HG02610 (cell line): ENCODE measurements at regions not wholly inside any gene's neighbourhood (a gene's known extent, or its start where the extent isn't known, plus 50 kb on each side); places are given as distances from the start of the nearest gene placed in this dataset.

ENCODE experiments used
- ATAC-seq: cut with Tn5 transposase; IDR thresholded peaks from one replicate; pipeline ENCODE4 v1.9.1; 2021; ENCODE audit warnings: mild to moderate bottlenecking, moderate library complexity; ENCODE audit not compliant: unreplicated experiment

DNA sequence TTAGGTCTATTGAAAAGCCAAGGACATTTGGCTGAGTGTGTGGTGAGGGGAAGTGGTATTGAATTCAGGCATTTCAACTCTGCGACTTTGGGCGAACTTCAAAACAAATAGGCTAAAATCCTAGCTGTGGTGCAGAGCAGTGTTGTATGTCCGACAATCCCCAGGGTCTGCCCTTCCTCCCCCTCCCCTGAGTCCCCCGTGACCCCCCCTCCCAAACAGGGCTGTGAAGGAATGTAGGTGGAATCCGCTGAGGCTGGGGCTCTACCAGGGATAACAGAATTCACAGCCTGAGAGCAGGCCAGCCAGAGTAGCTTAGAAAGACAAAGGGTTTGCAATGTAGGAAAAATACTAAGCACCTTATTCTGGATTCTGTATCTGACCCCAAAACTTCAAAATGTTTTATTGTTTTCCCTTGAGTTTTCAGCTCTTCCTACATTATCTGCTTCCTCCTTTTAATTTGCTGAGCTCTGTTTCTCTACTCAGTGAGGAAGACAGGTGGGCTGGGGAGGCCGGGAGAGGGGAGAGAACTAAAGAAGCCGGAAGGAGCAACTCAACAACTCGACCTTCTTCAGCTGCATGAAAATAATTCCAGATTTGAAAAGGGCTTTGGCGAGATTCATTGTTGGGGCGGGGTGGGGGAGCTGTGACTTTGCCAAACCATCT, 315.2 kb downstream of the BLID start:
- no peak for ATAC-seq

DNA sequence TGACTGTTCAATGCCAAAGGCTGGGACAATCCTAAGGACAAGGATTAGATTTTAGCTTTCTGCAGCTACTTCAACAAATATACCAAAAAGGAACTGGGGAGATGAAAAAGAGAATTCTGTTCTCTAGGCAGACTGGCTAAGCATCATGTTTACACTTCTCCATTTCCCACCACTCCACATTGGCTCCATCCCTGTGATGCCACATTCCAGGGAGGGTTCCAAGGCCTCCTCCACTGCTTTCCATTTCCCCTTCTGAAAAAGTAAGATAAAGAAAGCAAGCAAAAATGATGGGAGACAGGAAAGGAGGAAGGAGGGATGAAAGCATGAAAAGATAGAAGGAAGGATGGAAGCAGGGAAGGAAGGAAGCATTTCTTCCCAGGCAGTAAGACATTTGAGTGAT, 315.8 kb downstream of the BLID start:
- ATAC-seq = no peak

DNA sequence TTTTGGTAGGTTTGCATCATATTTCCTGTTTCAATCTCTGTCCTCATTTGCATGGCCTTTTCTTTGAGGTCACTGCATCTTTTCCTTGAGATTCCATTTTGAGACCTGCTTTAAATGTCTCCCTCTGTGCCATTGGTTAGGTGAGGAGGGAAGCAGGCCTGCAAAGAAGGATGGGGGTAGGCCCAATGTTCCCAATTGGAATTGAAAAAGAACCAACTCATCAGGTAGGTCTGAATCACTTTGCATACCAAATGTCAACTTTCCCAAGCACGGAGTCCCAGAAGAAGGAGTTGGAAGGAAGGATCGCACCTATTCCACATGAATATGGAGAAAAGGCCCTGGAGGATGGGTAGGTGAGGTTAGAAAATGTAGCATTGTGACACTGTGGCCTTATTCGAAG, 318.5 kb downstream of the BLID start:
- no peak for ATAC-seq

DNA sequence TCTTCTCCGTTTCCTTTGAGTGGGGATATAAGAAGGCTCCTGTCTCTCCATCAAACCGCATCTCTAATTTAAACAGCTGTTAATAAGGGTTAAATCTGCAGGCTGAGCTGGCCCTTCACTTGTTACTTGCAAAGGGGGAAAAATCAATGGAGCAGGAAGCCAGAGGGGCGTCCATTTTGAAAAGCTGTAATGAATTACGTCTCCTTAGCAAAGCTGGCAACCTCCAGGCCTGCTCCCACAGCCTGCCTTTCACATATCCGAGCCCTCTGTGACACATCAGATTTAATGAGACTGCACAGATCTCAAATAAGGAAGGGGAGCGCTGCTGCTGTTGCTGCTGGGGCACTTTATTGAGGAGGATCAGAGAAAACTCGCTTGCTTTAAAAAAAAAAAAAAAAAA, 320.8 kb downstream of the BLID start:
- no peak for ATAC-seq

DNA sequence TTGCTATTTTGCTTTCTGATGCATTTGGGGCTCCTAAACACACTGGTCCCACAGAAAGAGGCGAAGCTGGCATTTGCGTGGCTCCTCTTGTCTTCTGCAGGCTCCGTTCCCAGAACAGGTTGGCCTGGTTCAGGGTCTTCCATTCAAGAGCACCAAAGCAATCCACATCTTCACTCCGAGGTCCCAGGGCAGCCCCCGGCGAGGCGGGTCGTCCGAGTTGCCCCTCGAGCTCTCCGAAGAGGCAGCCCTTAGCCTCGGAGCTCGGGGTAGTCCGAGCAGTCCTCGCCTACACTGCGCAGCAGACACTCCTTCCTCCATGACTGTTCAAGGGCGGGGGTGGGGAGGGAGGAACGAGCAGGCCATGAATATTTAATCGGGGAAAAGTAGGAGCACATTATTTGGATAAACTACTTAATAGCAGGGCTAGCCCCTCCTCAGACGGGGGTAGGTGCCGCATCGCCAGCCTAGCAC, 321.3 kb downstream of the BLID start:
- ATAC-seq = no peak

DNA sequence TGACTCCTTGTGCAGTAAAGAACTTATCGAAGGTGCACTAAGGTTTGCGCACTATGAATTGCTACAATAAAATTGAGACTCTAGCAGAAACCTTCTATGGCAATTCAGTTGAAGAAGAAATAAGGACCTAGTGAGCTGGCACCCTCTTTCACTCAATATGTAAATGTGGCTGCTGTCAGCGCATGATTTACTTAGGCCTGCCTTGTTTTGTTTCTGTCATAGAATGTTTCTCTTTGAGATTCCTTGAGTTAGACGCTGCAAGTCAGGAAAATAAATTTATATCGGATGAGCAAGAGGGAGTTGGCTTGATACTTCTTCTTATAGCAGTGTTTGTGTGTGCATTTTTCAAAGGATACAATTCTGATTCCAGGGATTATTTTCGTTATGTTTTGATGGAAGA, 322.1 kb downstream of the BLID start:
- ATAC-seq = no peak

DNA sequence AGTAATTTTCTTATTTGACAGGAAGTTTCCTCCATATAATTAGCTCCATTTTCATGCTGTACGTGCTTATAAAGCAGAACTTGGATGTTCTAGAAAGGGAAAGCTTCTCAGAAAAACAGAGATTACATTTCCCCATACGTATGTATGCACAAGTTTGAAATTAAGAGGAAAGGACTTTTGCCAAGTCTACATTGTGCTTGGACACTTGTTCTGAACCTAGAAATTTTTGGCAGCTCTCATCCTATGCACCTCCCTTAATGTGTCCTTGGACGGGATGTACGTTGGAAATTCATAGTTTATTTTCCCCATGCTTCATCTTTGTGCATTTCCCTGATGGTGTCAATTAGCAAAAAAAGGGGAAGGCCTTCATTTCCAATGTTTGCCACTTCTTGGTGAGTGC, 322.7 kb downstream of the BLID start:
- ATAC-seq = no peak

DNA sequence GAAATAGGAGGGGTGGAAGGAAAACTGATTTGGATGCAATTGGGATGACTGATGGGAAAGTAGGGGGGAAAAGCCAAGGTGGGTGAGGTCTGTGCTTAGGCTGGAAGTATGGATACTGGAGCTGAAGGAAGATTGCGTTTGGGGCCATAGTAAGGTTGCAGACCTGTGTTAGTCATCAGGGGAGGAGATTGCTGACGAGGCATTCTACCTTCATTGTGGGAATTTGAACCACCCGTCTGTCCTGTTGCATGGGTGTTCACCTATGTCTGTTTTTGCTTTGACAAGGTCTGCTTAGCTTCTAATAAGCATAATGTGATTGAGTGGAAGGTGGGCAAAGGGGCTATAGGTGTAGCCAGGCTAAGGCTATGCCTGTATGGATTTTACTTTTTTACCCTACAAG, 323.8 kb downstream of the BLID start:
- ATAC-seq = no peak

DNA sequence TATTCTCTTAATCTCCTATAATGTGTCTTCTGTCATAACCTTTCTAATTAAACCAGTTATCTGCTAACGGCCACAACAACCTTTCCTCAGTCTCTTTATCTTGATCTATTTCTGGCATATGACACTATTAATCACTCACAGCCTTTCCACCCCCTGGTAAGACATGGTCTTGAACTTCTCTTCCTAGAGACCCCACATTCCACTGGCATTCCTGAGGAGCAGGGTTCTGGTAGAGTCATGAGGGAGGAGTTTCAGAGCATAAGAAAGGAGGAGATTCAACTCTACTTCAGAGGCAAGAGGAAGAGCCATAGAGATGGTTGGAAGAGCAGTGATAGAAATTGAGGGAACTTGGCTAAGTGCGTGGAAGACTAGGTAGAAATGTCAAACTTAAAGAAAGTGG, 325.6 kb downstream of the BLID start:
- ATAC-seq = no peak

DNA sequence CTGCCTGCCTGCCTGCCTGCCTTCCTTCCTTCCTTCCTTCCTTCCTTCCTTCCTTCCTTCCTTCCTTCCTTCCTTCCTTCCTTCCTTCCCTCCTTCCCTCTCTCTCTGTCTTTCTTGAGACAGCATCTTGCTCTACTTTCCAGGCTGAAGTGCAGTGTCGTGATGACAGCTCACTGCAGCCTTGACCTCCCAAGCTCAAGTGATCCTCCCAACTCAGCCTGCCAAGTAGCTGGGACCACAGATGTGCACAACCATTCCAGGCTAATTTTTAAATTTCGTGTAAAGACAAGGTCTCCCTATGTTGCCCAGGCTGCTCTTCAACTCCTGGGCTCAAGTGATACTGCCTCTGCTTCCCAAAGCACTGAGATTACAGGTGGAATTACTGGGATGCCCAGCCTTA, 328.2 kb upstream of the SORL1-AS1 start:
- ATAC-seq = no peak

DNA sequence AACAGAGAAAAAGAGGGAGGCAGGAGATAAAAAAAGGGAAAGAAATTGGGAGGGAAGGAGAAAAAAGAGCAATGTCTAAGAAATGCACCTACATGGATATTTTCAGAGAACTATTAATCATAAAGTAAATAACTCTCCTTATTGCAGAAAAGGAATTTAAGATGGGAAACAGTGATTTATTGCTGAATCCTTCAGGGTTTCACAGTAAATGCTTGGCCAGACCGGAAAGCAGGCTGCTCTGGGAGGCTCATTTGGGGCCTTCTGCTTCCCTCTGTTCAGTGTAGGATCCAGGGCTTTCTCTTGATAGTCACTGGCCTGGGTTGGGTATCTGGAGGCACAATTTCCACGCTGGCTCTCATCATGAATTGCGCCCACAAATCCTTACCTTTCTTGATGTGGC, 324.3 kb upstream of the SORL1-AS1 start:
- no peak for ATAC-seq

DNA sequence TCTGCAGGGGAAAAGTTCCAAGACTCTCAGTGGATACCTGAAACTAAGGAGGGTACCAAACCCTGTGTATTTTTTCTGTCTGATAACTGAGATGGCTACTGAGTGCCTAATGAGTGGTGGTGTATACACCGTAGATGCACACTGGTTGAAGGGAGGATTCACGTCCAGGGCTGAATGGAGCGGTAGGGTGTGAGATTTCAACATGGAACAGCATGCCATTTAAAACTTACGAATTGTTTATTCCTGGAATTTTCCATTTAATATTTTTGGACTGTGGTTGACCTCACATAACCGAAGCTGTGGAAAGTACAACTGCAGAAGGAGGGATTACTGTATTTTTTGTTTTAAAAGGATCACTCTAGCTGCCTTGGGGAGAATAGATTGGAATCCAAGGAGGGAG, 322.5 kb upstream of the SORL1-AS1 start:
- ATAC-seq = no peak

DNA sequence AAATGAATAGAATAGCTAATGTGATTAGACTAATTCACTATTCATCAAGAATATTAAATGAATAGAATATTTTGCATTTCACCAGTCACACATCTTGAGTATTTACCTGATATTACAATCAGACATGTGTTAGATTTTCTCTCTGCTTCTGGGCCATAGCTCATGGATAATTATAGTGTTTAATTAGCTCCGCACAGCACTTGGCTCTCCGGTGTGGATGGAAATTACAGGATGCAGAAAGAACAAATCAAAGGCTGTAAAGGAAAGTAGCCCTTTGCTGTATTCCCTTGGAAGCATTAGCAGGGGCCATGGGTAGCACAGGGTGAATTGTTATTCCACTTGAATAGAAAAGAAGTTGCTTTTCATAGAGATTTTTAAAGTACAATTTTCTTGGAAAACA, 320.3 kb upstream of the SORL1-AS1 start:
- ATAC-seq = no peak

DNA sequence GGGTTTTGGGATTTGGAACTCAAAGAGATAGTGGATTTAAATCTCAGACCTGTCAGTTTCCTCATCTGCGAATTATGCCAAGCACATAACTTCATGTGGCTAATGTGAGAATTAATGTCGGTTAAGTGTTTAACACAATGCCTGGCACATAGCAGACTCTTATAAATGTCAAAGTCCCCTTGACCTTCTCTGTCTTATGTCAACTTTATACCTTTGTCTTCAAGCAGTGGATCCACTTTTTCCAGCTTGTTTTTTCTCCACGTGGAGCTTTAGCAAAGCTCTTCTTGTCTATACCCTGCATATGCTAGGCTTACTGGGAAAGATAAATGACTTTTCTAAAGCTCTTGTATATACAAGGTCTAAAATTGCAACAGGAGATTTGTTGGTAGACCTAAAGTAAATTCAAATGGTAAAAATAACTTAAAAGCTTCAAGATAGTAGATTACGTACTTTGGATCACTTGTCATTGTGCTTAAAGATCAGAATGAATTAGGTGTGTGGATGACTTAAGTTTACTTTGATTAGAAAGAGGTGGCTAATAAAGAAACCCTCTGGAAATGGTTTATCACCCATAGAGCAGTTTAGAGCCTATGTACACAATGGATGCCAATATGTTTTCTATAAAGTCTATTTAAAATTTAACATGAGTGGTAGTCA, 318.3 kb upstream of the SORL1-AS1 start:
- no peak for ATAC-seq

DNA sequence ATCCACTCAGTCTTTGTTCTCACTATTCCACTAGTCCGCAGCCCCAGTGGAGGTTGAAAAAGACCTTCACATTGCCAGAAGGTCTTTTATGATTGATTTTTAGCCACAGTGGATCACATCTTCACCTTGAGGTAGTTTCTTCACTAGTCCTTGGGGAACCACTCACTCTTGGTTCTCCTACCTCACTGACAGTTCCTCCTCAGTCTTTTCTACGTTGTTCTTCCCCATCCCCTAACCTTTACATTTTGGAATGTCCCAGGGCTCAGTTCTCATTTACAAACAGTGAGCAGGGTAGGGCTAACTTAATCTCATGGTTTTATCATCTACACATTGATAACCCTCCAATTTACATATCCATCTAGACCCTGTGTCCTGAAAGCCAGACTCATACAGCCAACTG, 316.4 kb upstream of the SORL1-AS1 start:
- no peak for ATAC-seq

DNA sequence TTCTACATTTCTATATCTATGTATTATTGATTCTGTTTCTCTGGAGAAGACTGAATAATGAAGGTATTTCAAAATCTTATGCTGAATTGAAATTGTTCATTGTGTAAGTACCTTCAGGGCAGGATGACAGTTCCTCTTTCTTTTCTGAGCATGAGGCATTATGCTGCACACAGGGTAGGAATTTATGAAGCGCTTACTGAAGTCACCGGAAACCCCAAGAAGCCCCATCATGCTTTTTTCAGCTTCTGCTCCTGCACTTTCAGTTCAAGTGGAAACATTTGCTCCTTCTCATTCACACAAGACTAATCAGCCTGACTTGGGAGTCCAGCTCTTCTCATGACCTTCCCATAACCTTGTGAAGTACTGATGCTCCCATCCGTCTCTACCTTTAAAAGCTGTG, 314.7 kb upstream of the SORL1-AS1 start:
- peak; percentile 71 for ATAC-seq

DNA sequence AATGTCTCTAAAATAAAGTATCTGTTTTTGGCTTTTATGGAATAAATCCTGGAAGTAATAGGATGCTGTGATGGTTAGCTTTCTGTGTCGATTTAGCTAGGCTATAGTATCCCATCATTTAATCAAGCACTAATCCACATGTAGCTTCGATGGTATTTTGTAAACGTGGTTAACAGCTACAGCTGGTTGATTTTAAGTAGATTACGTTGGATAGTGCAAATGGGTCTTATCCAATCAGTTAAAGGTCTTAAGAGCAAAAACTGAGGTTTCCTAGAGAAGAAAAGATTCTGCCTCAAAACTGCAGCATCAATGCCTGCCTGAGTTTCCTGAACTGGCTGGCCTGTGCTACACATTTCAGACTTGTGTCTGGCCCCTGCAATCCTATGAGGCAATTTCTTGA, 314.2 kb upstream of the SORL1-AS1 start:
- ATAC-seq = peak; percentile 6

DNA sequence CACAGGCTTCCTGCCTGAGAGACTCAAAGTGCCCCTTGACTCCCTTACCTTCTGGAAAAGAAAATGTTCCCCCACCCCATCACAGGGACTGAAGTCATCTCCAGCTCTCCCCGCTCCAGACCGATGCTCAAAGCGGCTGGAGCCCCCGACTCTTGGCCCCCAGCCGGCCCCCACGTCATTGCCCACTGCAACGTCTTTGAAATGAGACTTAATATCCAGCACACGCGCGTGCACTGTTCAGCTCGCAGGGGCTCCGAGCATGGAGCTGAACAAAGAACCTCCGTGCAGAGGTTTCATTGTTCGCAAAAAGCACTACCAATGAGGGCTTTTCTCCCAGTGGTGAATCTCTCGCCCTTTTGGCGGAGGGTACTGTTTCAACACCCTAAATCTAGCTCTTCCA, 313.4 kb upstream of the SORL1-AS1 start:
- no peak for ATAC-seq

DNA sequence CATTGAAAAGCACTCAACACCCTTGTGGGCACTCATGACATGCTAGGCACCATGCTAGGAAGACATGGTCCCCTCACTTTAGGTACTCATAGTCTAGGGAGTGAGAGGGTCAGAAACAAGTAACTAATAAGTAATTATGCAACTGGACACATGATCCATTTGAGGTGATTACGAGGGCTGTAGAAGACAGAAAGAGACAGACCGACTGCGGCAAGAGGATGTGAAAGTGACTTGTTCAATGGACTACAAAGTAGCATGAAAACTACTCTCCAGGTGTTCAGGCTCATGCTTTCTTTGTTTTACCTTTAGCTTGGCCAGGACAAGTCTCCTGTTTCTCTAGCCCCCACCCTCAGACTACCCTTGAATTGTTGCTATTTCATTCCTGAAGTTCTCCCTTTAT, 310.8 kb upstream of the SORL1-AS1 start:
- ATAC-seq = peak; percentile 61

DNA sequence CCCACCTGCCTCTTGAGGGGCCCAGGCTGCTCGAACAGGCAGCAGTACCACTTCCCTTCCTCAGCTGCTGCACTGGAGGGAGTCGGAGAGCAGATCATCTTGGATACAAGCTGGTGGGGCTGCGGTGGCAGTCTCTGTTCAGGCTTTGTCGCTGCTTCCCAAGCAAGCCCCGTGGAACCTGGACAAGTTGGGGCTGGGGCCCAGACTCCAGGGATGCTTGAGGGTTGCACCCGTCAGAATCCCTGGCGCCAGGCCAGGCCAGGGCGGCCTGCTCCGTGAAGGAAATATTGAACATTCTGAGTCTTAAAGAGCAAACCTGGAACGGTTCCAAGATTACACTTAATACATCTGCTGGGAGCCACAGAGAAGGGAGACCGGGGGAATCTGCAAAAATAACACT, 310.1 kb upstream of the SORL1-AS1 start:
- no peak for ATAC-seq

DNA sequence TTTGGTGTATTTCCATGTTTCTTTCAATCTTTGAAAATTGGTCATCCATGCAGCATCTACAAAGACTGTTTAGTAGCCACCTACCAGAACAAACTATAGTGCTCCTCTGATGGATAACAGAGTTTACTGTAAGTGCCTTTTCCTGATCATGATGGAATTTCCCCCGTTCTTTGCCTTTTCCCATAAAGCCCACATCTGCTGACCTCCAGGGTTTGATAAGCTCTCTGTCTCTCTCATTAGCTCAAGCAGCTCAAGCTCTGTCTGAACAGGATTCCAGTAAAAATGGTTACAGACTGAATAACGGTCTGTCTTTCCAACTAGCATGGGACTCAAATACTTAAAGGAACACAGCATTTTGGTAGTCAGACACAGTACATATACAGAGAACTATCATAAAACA, 308.4 kb upstream of the SORL1-AS1 start:
- ATAC-seq = no peak

DNA sequence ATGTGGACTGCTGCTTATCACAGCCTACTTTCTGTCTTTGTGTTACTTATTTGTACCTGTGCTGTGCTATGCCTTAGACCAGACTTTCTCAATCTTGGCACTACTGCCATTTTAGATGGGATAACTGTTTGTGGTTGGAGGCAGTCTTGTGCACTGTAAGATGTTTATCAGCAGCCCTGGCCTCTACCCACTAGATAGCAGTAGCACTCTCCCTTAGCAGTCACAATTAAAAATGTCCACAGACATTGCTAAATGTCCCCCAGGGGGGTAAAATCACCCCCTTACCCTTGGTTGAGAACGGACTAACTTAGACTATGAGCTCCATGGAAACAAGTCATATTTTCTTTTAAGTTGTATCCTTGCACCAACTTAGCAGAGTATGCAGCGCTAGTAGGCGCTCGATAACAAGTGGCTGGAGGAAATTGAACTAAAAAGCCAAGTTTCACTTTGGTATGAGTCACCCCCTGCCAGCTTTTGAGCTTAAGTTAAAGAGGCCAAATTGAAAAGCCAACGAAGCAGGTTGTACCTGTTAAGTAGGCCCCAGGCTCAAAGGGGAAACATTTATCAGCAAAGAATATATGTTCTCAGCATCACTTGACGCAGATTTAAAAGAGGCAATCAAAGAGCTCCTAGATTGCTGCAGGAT, 304.8 kb upstream of the SORL1-AS1 start:
- ATAC-seq = peak; percentile 77
